NK-92 treated with Interleukin-12 subunit alpha and Interleukin-12 subunit beta, amount 100 ng/mL, for 24 hours (cell line): ENCODE measurements at regions not wholly inside any gene's neighbourhood (a gene's known extent, or its start where the extent isn't known, plus 50 kb on each side); places are given as distances from the start of the nearest gene placed in this dataset.
A peak's percentile ranks its signal among the peaks of the same experiment; 100 is the strongest.

ENCODE experiments used
- DNase-seq: peaks from one replicate; lab custom pipeline; 2025; lab: John Stamatoyannopoulos, UW

DNA sequence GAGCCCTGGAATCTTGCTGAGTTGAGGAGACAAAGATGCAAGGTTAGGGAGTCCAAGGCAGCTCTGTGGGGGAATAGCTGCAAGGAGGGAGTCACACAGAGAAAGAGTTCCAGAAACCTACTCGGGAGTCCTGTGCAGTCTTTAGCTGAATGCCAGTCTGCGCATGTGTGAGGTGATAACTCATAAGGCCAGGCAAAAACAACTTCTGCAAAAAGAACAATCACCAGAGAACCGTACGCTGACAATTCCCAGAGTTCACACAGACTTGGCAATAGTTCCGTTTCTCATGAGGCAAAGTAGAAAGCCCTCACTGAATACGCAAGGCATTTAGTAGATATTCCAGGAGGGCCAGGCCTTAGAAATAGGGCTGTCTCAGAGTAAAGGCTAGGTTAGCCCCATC, 135.2 kb upstream of the TAB2 start:
- no peak for DNase-seq

GRCh38 chr6:149184523-149184922, 133.0 kb upstream of the TAB2 start:
- no peak for DNase-seq

DNA sequence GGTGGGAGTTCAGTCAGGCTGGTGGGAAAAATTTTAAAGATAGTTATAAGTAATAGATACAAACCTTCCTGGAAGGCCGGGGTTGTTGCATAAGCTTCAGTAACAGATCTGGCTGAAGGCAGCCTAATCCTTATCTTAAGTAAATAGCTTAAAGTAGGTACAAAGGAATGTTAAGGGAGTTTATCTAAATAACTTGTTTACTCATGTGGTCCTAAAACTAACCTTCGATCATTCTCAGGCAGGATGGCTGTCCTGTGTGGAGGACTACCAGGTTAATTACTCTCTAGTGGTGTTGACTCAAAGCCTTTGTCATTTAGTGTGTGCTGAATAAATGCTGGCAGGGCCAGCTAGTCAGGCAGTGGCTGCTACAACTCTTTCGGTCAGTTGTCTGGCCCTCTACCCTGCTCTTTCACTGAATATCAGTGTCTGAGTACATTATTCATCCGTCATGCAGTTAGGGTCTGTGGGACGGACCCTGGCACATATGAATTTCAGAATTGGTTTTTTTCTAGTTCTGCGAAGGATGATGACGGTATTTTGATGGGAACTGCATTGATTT, 131.6 kb upstream of the TAB2 start:
- DNase-seq, result no peak

GRCh38 chr6:149186873-149187272, 130.6 kb upstream of the TAB2 start:
- DNase-seq, result no peak

DNA sequence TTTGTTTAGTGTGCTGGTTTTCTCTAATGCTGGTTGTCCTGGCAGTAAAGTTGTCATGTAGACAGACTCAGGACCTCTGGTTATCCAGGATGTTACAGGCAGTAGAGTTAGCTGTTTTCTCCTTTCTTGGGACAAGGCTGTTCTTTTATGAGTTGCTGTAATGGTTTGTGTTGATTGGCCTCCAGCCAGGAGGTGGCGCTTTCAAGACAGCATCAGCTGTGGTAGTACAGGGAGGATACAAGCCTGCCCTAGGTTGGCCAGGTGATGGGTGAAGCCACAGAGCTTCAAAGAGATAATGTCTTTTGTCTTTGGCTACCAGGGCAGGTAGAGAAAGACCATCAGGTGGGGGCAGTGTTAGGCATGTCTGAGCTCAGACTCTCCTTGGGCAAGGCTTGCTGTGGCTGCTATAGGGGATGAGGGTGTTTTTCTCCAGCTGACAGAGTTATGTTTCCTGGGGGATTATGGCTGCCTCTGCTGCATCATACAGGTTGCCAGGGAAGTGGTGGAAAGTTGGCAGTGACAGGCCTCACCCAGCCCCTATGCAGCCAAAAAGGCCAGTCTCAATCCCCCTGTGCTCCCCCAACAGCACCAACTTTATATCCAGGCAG, 127.2 kb upstream of the TAB2 start:
- DNase-seq, result no peak

DNA sequence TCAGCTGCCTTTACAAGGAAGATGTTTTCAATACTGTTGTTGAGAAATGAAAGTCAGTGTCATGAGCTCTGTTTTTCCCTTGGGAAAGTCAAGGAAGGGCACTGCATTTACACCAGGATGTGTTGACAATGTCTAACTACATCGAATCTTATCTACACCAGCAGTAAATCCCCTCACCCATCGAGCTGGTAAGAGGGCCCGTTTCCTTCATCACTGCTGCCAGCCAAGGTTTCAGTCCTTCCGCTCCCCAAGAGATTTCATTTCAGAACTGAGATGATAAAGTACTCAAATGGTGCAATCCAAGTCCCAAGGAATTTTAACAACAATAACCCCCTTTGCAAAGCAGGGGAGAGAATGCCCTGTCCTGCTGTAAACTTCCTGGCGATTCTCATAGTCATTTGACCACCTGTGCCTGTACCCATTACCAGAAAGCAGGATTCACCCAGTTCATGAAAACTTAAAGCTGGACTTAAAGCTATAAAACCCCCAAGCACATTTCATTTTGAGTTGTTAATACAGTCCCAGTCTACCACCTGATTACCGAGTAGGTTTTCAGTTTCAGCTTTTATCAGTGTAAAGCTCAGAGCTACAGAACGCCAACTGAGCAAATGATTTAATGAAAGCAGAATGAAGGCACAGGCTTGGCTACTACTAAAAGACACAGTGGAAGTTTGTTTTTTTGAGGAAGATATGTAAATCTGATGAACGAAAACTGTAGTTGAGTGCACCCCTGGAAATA, 122.5 kb upstream of the TAB2 start:
- no peak for DNase-seq

DNA sequence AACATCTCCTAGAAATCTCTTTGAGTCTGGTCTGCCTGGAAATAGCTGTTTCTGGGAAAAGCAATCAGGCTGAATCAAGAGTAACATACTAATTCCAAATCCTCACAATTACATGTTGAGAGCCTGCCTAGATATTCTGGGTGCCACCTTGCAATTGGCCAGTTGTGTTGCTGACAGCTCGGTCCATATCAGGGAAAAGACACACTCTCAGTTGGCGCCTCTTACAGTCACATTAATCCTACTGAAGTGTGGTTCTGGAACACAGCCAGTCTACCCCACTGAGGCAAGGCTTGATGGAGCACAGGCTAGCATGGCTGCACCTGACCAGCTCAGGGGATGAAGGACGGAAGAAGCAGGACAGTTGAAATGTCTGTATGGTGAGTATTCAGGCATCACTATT, 121.4 kb upstream of the TAB2 start:
- no peak for DNase-seq

DNA sequence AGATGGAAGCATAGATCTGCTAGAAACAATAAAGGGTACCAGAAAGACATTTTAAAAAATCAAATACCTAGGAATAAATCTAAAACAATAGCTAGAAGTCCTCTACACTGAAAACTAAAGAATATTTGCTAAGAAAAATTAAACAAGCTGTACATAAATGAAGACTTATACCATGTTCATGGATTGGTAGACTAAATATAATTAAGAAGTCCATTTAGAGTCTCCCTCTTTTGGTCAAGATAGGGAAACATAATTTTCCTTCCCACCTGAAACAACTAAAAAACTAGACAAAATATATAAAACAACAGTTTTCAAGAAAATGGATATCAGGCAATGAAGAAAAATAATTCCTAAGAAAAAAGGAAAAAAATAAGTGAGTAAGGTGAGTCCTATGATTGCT, 120.0 kb upstream of the TAB2 start:
- DNase-seq, result no peak

DNA sequence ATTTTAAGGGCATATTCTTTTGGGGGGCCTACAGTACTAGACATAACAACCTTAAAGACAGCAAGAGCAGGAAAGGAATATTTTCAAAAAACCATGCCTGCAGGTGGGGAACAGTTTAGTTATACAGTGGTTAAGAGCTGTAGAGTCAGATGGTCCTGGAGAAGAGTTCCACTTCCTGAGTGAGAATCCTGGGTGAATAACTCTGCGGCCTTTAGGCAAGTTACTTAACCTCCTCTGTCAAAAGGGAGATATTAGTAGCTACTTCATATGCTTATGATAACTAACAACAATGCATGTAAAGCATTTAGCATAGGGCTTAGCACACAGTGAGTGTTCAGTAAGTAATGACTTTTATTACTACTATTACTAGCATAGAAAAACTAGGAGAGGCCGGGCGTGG, 119.2 kb upstream of the TAB2 start:
- no peak for DNase-seq

DNA sequence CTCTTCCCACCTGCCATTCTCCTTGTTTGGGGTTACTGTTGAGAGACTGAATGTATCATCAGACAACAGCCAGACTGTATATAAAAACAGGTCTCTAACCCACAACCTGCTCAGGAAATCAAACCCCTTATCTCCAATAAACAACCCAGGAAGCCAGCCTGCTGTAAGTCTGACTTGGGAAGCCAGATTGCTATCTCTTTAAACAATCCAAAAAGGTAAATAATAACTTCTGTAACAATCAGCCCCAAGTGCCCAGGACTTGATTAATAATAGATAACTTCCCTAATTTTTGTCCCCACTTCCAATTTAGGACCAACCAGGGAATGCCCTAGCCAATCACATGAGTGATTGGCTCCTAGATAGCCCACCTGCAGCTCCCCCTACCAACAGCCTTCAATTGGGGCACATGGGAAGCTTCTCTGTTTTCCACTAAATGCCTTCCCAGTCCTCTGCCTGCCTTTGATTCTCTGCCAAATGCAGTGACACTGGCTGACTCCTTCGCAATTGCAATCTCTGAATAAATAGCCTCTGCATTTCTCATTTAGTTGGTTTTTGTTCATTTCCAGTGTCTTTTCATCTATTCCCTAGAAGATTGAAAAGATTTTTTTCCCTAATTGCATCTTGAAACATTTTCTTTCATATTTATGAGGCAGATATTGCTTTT, 117.1 kb upstream of the TAB2 start:
- no peak for DNase-seq

DNA sequence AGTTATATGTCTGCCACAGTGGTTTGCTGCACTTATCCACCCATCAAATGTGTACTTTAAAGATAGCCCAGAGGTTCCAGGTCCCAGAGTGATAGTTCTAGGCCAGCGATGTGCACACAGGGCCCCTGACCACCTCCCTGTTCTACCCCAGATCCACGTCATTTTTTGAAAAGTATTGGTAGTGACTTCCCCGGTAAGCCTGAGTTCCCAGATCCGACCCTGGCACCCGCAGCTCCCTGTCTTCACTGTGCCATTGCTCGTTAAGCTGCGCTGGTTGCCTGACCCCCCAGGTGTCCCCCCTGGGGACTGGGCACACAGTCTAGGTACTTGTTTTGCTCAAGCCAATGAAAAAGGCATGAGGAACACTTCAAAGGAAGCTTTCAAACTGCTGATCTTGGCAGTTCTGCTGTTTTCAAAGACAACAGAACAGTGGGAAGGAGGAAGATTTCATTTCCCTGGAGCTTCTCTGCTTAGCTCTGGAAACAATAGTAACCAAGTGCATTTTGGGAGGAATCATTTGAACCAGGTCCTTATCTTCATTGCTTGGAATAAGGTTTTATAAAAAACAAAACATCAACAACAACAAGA, 116.3 kb upstream of the TAB2 start:
- DNase-seq, result no peak

GRCh38 chr6:149202100-149202499, 115.4 kb upstream of the TAB2 start:
- no peak for DNase-seq

GRCh38 chr6:149202952-149203351, 114.6 kb upstream of the TAB2 start:
- no peak for DNase-seq

DNA sequence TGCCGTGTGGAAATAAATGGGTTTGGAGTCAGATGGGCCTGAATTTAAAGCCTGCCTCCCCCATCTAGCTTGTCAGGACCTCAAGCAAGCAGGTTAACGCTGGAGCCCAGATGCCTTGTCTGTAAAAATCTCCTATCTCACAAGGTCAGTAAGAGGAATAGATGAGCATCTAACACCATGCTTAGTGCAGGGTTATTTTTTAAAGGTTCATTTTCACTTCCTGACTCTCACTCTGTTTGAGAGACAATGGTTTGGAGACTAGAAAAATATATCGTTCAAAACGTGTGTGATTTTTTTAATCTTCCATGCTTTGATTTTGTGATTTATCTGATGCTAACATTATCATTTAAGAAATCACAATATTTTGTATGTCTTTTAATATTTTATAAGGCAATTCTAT, 114.0 kb upstream of the TAB2 start:
- no peak for DNase-seq

DNA sequence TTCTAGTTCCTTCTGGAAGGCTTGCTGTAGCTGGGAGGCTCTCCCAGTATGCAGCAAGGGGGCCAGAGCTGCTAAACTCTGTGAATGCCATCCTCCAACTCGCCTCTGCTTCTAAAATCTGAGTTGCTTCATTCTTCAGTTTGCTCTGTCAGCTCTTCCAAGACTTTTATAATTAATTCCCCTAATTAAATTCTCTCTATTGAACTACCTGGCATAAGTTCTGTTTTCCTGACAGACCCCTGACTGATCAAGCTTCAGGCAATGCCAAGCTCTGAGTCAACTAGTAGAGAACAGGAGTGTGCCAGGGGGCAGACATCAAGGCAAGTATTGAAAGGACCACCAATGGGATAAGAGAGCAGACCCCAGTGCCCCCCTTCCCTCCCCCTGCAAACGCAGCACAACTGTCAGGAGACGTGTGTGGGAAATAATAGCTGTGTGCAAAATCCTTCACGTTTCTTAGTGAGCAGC, 109.3 kb upstream of the TAB2 start:
- no peak for DNase-seq

GRCh38 chr6:149209871-149210775, 107.4 kb upstream of the TAB2 start:
- peak; percentile 13 for DNase-seq

- peak; percentile 36 for DNase-seq
Measured at GRCh38 chr6:149211046-149211571, 106.4 kb upstream of the TAB2 start.

DNA sequence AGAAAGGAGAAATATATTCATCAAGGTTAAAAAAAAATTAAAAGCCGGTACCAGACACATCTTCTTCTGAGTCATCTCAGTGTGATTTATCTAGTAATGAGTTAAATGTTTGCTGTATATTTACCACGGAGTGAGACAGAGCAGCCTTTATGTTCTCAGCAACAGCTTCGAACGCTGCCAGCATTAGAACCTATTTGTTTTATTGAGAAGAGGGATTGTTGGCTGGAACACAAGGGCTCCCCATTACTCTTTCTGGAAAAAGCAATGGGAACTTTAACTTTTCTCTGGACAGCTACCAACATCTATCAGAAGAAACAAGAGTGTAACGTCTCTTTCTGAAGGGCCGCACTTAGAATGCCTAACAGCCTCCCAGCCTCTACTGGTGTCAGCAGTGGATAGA, 105.3 kb upstream of the TAB2 start:
- no peak for DNase-seq

GRCh38 chr6:149212892-149213801, 104.4 kb upstream of the TAB2 start:
- DNase-seq, result no peak

GRCh38 chr6:149213829-149214228, 103.7 kb upstream of the TAB2 start:
- DNase-seq, result no peak
